HG03457 (cell line): ENCODE measurements at regions not wholly inside any gene's neighbourhood (a gene's known extent, or its start where the extent isn't known, plus 50 kb on each side); places are given as distances from the start of the nearest gene placed in this dataset.

Experiments
- ATAC-seq: cut with Tn5 transposase; IDR thresholded peaks from one replicate; pipeline ENCODE4 v1.9.1; 2021; ENCODE audit warnings: moderate number of reproducible peaks; ENCODE audit not compliant: unreplicated experiment

DNA sequence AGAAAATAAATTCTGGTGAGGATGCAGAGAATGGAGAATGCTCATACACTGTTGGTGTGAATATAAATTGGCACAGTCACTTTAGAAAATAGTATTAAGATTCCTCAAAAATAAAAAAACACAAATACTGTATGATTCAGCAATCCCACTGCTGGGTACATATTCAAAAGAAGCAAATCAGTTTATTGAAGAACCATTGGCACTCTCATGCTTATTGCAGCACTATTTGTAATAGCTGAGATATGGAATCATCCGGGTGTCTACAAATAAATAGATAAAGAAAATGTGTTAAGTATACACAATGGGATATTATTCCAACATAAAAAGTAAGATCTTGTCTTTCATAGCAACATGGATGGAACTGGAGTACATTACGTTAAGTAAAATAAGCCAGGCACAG is 579.4 kb upstream of the SEL1L start:
- no peak for ATAC-seq

DNA sequence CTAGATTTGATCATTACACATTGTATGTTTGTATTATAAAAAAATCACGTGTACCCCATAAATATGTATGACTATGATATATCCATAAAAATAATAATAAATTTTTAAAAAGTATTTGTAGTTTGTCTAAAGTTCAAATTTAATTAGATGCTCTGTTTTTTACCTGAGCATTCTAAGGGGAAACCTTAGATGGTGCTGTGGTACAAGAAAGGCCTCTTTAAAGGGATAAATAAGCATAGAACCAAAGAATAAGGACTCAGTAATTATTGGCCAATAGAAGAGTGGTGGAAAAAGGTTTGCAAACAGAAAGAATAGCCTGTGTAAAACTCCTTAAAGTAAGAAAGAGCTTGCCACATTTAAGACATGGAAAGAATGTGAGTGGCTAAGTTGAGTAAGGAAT is 580.1 kb upstream of the SEL1L start:
- no peak for ATAC-seq

DNA sequence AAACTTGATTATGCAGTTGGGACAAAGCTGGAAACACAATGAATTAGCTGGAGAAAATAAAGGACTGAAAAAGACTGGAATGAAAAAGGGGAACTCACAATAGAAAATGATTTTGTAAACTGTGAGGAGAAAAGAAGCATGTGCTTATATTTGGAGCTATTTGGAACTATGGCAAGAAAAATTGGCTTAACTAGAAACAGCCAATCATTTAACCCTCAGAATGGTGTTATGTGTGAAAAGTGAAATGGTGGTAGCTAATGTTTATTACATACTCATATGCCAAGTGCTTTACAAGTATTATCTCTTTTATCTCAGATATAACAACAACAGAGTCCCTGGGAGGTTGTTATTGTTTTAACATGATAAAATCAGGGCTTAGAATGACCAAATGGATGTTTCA is 583.1 kb upstream of the SEL1L start:
- no peak for ATAC-seq

GRCh38 chr14:82122655-82123054 is 589.0 kb upstream of the SEL1L start:
- ATAC-seq: no peak

DNA sequence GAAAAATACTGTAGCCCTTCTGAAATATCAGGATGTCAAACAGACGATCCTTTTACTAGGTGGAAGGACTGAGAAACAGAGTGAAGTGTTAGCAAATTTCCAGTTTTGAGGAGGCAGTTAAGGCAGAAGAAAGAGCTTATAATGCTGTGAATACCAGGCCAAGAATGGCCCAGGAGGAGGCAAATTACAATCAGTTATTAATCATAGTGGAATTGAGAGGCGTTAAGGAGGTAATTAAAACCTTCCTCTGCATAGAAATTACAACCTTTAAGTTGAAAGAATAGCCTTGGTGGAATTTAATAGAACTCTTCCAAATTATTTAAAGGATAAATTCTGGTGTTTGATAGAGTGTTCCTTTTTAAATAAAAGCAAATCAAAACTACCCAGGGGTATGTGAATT is 590.9 kb upstream of the SEL1L start:
- no peak for ATAC-seq

DNA sequence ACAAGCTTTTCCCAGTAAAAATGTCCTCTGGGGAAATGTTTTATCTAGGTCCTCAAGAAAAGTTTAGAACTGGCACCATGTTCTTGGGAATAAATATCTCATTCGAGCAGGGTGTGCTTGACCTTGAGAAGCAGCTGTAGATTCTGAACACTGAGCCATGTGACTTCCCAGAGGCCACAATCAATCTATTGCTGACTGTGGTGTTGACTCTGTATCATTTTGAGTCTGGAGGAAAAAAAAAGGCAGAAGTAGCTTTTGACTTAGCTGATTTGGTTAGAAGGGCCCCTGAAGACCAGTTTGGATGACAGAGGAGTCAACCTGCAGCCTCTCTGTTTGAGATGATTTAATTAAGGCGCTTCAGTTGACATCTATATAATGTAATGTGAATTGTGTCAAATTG is 592.4 kb upstream of the SEL1L start:
- ATAC-seq: no peak

- ATAC-seq: no peak
These were observed 600.8 kb upstream of the SEL1L start for GRCh38 chr14:82134411-82134810.

GRCh38 chr14:82138431-82138830 is 604.8 kb upstream of the SEL1L start:
- ATAC-seq: no peak

- no peak for ATAC-seq
These were observed 613.2 kb upstream of the SEL1L start for GRCh38 chr14:82146846-82147245.

GRCh38 chr14:82153689-82154088 is 620.0 kb upstream of the SEL1L start:
- no peak for ATAC-seq

GRCh38 chr14:82159624-82160023 is 626.0 kb upstream of the SEL1L start:
- ATAC-seq: no peak

GRCh38 chr14:82180139-82180538 is 646.5 kb upstream of the SEL1L start:
- no peak for ATAC-seq

DNA sequence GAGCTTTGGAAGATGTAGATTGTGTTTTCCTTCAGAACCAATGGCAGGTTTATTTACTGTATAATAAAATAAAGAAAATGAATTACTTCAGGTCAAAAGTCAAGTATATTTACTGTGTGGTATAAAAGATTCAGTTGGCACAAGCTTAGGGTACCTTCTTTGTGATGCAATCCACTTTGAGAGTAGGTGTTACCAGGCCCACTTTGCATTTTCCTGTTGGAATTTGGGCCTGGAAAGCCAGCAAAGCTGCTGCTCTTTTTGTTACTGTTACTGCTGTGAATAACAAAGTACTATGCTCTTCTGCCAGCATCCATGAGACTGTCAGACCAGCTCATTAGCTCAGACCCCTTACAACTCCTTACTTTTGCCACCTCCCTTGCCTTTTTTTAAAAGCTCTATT is 649.0 kb upstream of the SEL1L start:
- ATAC-seq: no peak

- ATAC-seq: no peak
These were observed 657.1 kb upstream of the SEL1L start for GRCh38 chr14:82190742-82191141.

- ATAC-seq: no peak
These were observed 658.7 kb upstream of the SEL1L start for GRCh38 chr14:82192387-82192786.

DNA sequence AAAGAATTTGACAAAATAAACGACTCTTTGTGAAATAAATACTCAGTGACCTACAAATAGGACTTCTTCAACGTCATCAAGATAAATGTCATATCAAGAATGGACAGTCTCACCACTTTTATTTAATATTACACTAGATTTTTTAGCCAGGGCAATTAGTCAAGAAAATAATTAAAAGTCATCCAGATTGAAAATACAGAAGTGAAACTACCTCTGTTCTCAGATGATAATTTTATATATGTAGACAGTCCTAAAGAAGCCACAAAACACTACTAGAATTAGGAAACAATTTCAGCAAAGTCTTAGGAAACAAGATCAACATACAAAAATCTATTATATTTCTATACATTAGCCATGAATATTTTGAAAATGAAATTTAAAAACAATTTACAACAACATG is 689.6 kb upstream of the SEL1L start:
- ATAC-seq: no peak

DNA sequence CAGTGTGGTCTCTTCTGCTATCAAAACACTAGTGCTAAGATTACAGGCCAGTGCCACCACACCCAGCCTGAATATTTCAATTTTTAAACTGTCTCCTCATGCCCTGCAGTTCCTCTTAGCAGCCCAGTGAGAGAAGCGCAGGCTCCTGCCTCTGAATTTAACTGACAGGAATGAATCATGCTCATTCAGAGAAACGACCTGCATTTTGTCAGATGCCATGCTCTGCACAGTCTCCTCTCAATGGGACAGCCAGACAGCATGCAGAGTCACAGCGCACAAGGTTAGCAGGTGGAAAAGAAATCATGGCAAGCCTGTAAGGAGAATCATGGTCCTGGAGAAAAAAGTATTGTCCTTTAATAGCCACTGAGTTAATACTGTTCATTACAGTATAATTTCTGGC is 691.0 kb upstream of the SEL1L start:
- no peak for ATAC-seq

GRCh38 chr14:82230748-82231147 is 697.1 kb upstream of the SEL1L start:
- no peak for ATAC-seq

GRCh38 chr14:82238649-82239048 is 705.0 kb upstream of the SEL1L start:
- no peak for ATAC-seq

DNA sequence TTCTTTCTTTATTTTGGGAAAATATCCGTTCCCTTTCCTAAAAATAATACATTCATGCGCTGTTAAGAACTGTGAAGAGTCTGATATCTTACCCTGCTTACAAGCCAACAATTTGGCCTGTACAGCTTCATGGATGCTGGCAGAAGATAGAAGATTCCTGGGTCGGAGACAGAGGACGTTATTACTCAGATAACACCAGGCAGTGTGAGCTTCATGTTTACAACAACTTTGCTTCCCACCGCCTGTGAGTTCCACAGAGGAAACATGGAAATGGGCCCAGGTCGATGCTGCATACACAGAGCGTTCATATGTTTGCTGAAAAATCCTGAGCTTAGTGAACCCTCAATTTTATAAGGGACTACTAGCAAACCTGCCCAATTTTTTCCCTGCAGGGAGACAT is 705.6 kb upstream of the SEL1L start:
- no peak for ATAC-seq

DNA sequence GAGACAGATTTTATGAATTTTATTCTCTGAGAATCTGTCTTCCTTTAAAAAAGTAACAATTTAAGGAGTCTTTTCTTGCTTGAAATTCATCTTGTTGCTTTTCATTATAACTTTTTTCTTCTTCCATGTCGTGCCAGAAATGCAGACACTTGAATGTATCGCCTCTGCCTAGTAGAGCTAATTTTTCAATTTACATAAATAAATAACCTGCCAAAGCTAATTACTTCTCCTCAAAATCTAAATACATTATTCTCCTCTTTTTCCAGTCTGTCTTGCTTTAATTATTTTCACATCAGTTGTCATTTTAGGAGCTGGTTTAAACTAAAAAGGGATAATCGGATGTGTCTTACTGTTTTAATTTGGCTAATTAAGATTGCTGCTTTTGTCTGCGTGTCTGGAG is 711.1 kb upstream of the SEL1L start:
- no peak for ATAC-seq

DNA sequence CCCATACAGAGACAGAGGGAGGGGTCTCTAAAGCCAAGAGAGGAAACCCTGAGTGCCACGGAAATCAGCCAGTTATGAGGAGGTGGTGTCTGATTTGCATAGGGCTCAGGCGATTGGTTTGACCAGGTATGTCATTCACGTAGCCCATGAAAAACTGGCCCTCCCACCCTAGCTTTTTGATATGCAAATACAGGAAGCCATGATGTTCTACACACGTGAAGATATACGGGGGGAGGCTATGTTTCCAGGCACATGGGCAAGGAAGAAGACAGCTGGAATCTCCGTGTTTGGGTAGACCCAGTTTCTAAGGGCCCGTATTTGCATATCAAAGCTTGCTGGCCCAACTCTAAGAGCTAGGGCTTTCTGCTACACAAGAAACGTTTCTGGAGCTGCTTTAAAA is 717.8 kb upstream of the SEL1L start:
- no peak for ATAC-seq

GRCh38 chr14:82270286-82270685 is 736.6 kb upstream of the SEL1L start:
- ATAC-seq: no peak

- no peak for ATAC-seq
These were observed 765.2 kb upstream of the SEL1L start for GRCh38 chr14:82298811-82299210.
